Panc1 (cell line): ENCODE measurements at regions not wholly inside any gene's neighbourhood (a gene's known extent, or its start where the extent isn't known, plus 50 kb on each side); places are given as distances from the start of the nearest gene placed in this dataset.

Source experiments
- POLR2AphosphoS5 ChIP-seq: IDR thresholded peaks from 2 replicates; pipeline ENCODE4 v1.6.1; 2012; ENCODE audit warnings: mild to moderate bottlenecking, low read depth, low read length, moderate library complexity
- TF ChIP-seq, protein P1 (sequence below): fragments of 450-650 bp; IDR thresholded peaks from 2 replicates; pipeline ENCODE4 v1.5.1; 2017; ENCODE audit warnings: mild to moderate bottlenecking

DNA sequence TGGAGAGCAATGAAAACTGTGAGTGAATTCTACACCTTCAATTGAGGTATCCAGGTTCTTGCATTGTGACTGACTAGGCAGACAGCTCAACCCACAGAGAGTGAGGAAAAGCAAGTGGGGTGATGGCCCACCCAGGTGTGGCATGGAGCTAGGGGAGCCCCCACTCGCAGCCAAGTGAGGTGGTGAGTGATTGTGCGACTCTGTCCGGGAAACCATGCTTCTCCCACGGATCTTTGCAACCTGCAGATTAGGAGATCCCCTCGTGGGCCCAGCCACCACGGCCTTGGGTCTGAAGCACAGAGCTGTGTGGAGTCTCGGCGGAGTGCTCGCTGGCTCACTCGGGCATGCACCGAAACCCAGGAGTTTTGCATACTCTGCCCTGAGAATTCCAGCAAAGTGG is 120.1 kb downstream of the ALG10 start:
- TF ChIP-seq, protein P1, sequence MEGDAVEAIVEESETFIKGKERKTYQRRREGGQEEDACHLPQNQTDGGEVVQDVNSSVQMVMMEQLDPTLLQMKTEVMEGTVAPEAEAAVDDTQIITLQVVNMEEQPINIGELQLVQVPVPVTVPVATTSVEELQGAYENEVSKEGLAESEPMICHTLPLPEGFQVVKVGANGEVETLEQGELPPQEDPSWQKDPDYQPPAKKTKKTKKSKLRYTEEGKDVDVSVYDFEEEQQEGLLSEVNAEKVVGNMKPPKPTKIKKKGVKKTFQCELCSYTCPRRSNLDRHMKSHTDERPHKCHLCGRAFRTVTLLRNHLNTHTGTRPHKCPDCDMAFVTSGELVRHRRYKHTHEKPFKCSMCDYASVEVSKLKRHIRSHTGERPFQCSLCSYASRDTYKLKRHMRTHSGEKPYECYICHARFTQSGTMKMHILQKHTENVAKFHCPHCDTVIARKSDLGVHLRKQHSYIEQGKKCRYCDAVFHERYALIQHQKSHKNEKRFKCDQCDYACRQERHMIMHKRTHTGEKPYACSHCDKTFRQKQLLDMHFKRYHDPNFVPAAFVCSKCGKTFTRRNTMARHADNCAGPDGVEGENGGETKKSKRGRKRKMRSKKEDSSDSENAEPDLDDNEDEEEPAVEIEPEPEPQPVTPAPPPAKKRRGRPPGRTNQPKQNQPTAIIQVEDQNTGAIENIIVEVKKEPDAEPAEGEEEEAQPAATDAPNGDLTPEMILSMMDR = no peak
- no peak for TF ChIP-seq POLR2AphosphoS5
